ENCODE measurements at regions not wholly inside any gene's neighbourhood (a gene's known extent, or its start where the extent isn't known, plus 50 kb on each side); places are given as distances from the start of the nearest gene placed in this dataset.

- H3K27ac ChIP-seq, result no peak overlapping the region
- no peak for TF ChIP-seq CTCF (IDR thresholded peaks at IDR 0.05)
- no peak for TF ChIP-seq ZFX (IDR thresholded peaks at IDR 0.05; ENCODE audit: borderline replicate concordance)
These were observed 853.9 kb downstream of the SORCS1 start for GRCh38 chr10:106310596-106310995.

GRCh38 chr10:106309376-106309775 is 855.1 kb downstream of the SORCS1 start:
- TF ChIP-seq ZFX (IDR thresholded peaks at IDR 0.05; ENCODE audit: borderline replicate concordance) (no peak), CTCF (IDR thresholded peaks at IDR 0.05) (no peak)
- no peak overlapping the region for H3K27ac ChIP-seq

GRCh38 chr10:106308284-106308683 is 856.2 kb downstream of the SORCS1 start:
- TF ChIP-seq ZFX (IDR thresholded peaks at IDR 0.05; ENCODE audit: borderline replicate concordance) (no peak), CTCF (IDR thresholded peaks at IDR 0.05) (no peak)

GRCh38 chr10:106304056-106304455 is 860.5 kb downstream of the SORCS1 start:
- no peak for TF ChIP-seq CTCF (IDR thresholded peaks at IDR 0.05)
- no peak for TF ChIP-seq ZFX (IDR thresholded peaks at IDR 0.05; ENCODE audit: borderline replicate concordance)
- no peak overlapping the region for H3K27ac ChIP-seq

More at GRCh38 chr10:106308284-106308683, 856.2 kb downstream of the SORCS1 start:
- no peak overlapping the region for H3K27ac ChIP-seq

- H3K27ac ChIP-seq, result no peak overlapping the region
- TF ChIP-seq ZFX (IDR thresholded peaks at IDR 0.05; ENCODE audit: borderline replicate concordance), result no peak
- TF ChIP-seq CTCF (IDR thresholded peaks at IDR 0.05), result no peak
These were observed 861.5 kb downstream of the SORCS1 start for GRCh38 chr10:106302961-106303360.

- TF ChIP-seq CTCF (IDR thresholded peaks at IDR 0.05) (no peak), ZFX (IDR thresholded peaks at IDR 0.05; ENCODE audit: borderline replicate concordance) (no peak)
- H3K27ac ChIP-seq, result no peak overlapping the region
These were observed 863.4 kb downstream of the SORCS1 start for GRCh38 chr10:106301146-106301545.

- no peak overlapping the region for H3K27ac ChIP-seq
- TF ChIP-seq CTCF (IDR thresholded peaks at IDR 0.05) (no peak), ZFX (IDR thresholded peaks at IDR 0.05; ENCODE audit: borderline replicate concordance) (no peak)
These were observed 867.6 kb downstream of the SORCS1 start for GRCh38 chr10:106296750-106297392.

Measured in 22Rv1 (cell line).